Natural killer cell treated with Interleukin-12 subunit alpha and Interleukin-12 subunit beta and Interleukin-15 and Interleukin-18, amount 100 ng/mL, for 72 hours (primary cell): ENCODE measurements at regions not wholly inside any gene's neighbourhood (a gene's known extent, or its start where the extent isn't known, plus 50 kb on each side); places are given as distances from the start of the nearest gene placed in this dataset.

ENCODE experiments used
- ATAC-seq, 2 donors: fragments of 150-1000 bp; cut with Tn5 transposase in 1 of 2; sonication (Bioruptor Pico), chemical (Tn5 transposase) in 1 of 2; 2 replicates each; pipeline ENCODE4 v1.10.0; 2021
- DNase-seq: peaks from one replicate; pipeline ENCODE4 v3.0.0; 2022; ENCODE audit warnings: low spot score
- H3K27ac Mint-ChIP-seq, 2 donors: 1 replicate in 1 of 2; 2 replicates in 1 of 2; pipeline ENCODE4 v1.8.0; 2022; ENCODE audit warnings: mixed read lengths in 2 of 2, mild to moderate bottlenecking in 1 of 2, moderate library complexity in 1 of 2
- H3K27me3 Mint-ChIP-seq, 2 donors: 1 replicate in 1 of 2; 2 replicates in 1 of 2; pipeline ENCODE4 v1.8.0; 2022; ENCODE audit warnings: mixed read lengths in 2 of 2
- H3K36me3 Mint-ChIP-seq: one replicate; pipeline ENCODE4 v1.8.0; 2022; ENCODE audit warnings: mixed read lengths
- H3K4me1 Mint-ChIP-seq, 2 donors: 1 replicate in 1 of 2; 2 replicates in 1 of 2; pipeline ENCODE4 v1.8.0; 2022; ENCODE audit warnings: low read depth in 2 of 2, mixed read lengths in 2 of 2, mild to moderate bottlenecking in 1 of 2
- H3K4me3 Mint-ChIP-seq: one replicate; pipeline ENCODE4 v1.8.0; 2022; ENCODE audit warnings: mixed read lengths
- H3K9me3 Mint-ChIP-seq: 2 replicates; pipeline ENCODE4 v1.8.0; 2022; ENCODE audit warnings: mixed read lengths

DNA sequence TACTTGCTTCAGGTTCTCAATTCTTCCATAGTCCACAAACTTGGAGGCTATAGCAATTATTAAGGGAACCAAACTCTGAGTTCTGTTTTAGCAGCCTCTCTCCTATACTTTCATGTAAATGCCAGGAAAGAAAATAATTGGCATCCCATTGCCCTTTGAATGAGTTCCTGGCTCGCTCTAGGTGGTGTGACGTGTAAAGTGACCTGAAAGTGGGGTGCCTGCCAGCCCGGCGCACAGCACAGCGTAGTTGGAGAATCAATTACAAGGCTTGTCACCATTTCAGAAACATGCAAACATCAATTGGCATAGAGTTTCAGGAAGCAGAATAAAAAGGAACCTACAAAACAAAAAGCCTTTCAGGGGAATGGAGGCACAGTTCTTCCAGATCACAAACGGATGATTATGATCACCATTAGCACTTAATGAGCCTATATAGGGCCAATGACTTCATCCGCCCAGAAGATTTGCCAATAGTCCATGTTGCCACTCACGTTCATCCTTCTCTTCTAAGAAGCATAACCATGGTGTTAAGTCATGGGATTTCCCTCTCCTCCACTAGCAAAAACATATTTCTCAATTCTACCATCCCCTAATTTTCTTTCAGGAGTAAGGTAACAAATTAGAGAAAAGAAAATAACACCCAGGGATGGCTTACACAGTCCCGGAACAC, 354.6 kb upstream of the ADGRL2 start:
- Mint-ChIP-seq H3K9me3 (peaks cover 3% of the 10 kb centered on the region), H3K27ac (no peak overlapping the region), H3K4me3 (no peak overlapping the region), H3K27me3 (no peaks in the 10 kb centered on the region), H3K36me3 (no peaks in the 10 kb centered on the region), H3K4me1 (no peaks in the 10 kb centered on the region)
- ATAC-seq (no peak), DNase-seq (no peak)

DNA sequence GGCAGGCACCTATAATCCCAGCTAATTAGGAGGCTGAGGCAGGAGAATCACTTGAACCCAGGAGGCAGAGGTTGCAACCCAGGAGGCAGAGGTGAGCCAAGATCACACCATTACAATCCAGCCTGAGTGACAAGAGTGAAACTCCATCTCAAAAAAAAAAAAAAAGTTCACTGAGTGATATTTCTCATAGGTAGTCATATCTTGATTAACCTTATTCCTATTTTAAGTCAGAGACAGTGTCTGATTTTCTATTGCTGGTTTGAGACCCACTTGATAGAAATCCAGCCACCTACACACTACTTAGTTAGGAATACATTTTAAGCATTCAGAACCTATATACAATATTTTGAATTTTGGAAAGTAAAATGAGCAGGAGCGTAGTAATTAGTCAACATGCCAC, 357.4 kb upstream of the ADGRL2 start:
- Mint-ChIP-seq H3K9me3 (peaks cover 9% of the 10 kb centered on the region), H3K27me3 (no peaks in the 10 kb centered on the region), H3K4me1 (no peaks in the 10 kb centered on the region), H3K36me3 (no peaks in the 10 kb centered on the region), H3K4me3 (no peak overlapping the region), H3K27ac (no peak overlapping the region)
- ATAC-seq = no peak
- no peak for DNase-seq

DNA sequence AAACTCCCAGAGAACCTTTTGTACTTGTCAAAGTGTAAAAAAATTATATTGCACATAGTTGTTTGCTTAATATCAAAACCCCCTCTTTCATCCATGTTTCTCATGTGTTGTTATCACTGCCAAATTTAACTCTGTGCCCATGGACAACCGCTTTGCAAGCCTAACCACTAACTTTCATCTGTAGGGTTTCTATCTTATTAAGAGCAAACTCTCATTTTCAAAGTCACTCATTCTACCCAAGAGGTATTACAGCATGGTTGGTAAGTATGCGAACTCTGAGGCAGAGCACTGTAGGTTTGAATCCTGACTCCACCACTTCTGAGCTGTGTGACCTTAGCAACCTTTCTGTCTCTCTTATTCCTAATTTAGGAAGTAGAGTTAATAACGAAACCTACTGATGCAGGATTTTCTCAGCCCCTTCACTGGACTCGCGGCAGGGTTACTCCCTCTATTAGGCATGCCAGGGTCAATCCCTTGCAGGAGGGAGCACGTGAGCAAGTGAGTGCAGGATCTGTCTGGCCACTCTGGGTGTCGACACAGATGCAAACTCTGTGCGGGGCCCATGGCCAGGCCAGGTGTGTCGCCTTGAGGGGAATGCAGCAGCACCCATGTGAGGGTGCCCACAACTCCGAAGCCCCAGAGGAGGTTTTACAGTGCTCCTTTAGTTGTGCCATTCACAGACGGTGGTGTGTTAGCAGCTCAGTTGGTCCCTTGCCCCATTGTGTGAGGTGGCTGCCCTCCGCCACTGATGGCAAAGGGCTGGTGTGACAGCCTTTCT, 361.5 kb upstream of the ADGRL2 start:
- H3K4me1 Mint-ChIP-seq = no peaks in the 10 kb centered on the region
- H3K9me3 Mint-ChIP-seq = peaks cover 5% of the 10 kb centered on the region
- ATAC-seq (no peak), DNase-seq (no peak)
- H3K27me3 Mint-ChIP-seq = no peaks in the 10 kb centered on the region
- H3K27ac Mint-ChIP-seq = no peak overlapping the region
- H3K4me3 Mint-ChIP-seq = no peak overlapping the region
- H3K36me3 Mint-ChIP-seq = no peaks in the 10 kb centered on the region

DNA sequence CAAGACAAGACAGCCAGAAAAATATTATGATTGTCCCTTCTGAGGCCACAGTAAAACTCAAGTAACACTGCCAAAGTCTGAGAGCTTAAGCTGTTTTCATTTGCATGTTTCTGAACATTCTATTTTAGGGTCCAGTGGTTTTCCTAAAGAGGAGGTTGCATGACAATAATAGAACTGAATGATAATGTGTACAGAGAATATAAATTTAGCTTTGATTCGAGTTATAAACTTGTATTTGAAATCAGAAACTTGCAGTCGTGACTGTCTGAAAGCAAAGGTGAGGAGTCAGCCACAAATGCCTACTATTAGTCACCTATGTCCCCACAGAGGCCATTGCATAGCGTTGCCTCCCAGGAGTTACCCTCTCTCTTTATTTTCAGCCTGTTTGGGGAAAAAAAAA, 363.1 kb upstream of the ADGRL2 start:
- DNase-seq (no peak), ATAC-seq (no peak)
- Mint-ChIP-seq H3K36me3 (no peaks in the 10 kb centered on the region), H3K27ac (no peak overlapping the region), H3K9me3 (peaks cover 5% of the 10 kb centered on the region), H3K27me3 (no peaks in the 10 kb centered on the region), H3K4me3 (no peak overlapping the region), H3K4me1 (no peaks in the 10 kb centered on the region)

DNA sequence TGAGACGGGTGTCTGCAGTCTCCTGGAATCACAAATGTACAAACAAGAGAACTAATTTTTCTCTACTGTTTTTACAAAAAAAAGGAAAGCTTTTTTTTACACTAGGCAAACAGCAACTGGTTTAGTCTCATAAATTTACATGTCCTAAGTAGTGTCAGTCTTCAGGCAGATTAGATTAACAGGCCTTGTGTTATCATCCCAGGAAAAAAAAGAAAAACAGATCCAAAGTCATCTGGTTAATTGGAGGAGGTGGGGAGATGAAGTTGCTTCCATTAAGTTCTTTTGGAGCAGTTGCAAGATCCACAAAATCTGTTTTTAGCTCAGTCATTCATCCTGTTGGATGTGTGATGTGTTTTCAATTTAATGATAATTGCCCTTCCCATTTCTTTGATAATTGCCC, 363.5 kb upstream of the ADGRL2 start:
- no peak for ATAC-seq
- no peaks in the 10 kb centered on the region for H3K27me3 Mint-ChIP-seq
- H3K36me3 Mint-ChIP-seq = no peaks in the 10 kb centered on the region
- no peak for DNase-seq
- no peaks in the 10 kb centered on the region for H3K4me1 Mint-ChIP-seq
- H3K27ac Mint-ChIP-seq = no peak overlapping the region
- H3K4me3 Mint-ChIP-seq = no peak overlapping the region
- H3K9me3 Mint-ChIP-seq = peaks cover 5% of the 10 kb centered on the region

DNA sequence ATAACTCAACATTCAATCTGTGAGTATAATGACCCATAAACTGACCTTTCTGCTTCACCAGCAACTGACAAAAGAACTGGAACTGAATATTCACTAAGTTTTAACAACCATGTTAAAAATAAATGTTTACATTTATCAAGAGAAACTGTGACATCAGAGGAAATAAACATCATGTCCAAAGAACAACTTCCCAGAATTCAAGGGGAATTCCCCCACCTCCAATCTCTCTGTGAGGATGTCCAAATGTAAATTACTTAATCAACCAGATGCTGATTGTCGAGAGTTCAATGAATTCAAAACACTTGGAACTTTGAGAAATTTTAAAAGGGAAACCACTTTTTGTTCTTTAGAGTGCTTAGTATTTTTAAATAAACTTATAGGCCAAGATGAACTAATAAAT, 365.6 kb upstream of the ADGRL2 start:
- Mint-ChIP-seq H3K27ac (no peak overlapping the region), H3K9me3 (peaks cover under 1% of the 10 kb centered on the region), H3K36me3 (no peaks in the 10 kb centered on the region), H3K4me3 (no peak overlapping the region), H3K27me3 (no peaks in the 10 kb centered on the region), H3K4me1 (no peaks in the 10 kb centered on the region)
- no peak for DNase-seq
- no peak for ATAC-seq

DNA sequence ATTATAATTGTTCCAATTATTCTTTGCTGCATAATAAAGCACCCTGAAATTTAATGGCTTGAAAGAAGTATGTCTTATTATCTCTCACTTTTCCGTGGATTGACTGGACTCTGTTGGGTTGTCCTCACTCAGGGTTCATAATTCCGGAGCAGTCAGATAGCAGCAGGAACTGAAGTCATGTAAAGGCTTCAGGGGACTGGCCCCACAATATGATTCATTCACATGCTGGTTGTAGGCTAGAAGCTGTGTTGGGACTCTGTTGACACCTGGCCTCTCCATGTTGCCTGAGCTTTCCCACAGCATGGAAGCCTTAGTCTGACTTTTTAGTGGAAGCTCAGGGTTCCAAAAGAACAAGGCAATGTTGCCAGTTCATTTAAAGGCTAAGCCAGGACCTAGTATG, 367.1 kb upstream of the ADGRL2 start:
- Mint-ChIP-seq H3K4me3 (no peak overlapping the region), H3K4me1 (no peaks in the 10 kb centered on the region), H3K36me3 (no peaks in the 10 kb centered on the region), H3K27ac (no peak overlapping the region), H3K27me3 (no peaks in the 10 kb centered on the region), H3K9me3 (peaks cover 3% of the 10 kb centered on the region)
- ATAC-seq (no peak), DNase-seq (no peak)

DNA sequence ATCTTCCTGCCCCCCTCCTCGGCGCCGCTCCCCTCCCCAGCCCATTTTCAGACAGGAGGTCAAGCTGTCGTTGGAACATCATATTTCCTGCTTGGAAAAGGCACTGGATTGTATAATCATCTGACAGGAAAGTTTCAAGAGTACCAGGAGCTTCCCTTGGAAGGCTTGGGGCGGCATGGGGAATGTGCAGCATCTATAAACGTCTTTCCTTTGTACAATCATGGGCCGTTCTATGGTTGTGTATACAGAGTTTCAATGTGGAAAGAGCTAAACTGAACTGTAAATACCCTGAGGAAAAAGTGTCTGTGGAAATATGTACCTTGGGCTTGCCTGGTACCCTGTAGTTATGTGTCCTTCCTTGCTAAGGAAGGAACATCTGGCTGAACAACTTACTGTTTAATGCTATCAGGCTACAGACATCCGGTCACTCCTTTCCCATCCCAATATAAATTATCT, 368.1 kb upstream of the ADGRL2 start:
- Mint-ChIP-seq H3K36me3 (no peaks in the 10 kb centered on the region), H3K4me3 (no peak overlapping the region), H3K9me3 (peaks cover 3% of the 10 kb centered on the region), H3K27ac (no peak overlapping the region), H3K4me1 (no peaks in the 10 kb centered on the region), H3K27me3 (no peaks in the 10 kb centered on the region)
- DNase-seq (no peak), ATAC-seq (no peak)

DNA sequence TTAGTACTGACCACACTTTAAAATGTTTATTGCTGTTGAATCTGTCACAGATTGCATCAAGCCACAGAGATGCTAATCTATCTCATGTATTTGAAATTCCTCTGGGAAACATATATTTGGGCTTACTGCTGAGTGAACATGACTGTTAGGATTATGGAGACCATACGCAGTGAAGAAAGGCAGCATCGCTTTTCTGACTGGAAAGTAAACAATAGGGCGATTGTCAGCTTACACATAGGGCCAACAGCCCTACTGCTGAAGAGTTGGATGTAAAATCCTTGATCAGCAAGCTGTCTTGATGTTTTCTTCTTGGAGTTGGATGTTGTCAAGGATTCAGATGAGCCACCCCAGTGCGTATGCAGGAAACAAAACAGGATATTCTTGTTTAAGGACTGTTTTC, 368.7 kb upstream of the ADGRL2 start:
- Mint-ChIP-seq H3K27me3 (no peaks in the 10 kb centered on the region), H3K27ac (no peak overlapping the region), H3K4me1 (no peaks in the 10 kb centered on the region), H3K9me3 (peaks cover 4% of the 10 kb centered on the region), H3K4me3 (no peak overlapping the region), H3K36me3 (no peaks in the 10 kb centered on the region)
- ATAC-seq (no peak), DNase-seq (no peak)

DNA sequence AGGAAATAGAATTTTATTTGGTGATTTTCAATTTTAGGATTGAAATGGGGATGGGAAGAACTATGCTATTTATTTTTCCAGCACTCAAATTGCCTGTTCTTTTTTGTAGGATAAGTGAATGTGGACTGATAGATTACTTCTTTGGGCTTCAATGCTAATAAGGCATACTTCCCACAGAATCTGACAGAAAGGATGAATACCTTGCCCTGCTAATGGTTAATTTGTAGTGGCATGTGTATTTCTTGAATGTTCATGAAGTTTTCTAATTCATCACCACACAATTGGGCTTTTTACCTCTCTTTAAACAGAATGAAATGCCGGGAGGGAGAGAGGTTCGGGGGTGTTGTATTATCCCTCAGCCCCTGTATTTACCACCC, 369.1 kb upstream of the ADGRL2 start:
- ATAC-seq (no peak), DNase-seq (no peak)
- H3K4me1 Mint-ChIP-seq = no peaks in the 10 kb centered on the region
- no peaks in the 10 kb centered on the region for H3K27me3 Mint-ChIP-seq
- H3K4me3 Mint-ChIP-seq = no peak overlapping the region
- H3K36me3 Mint-ChIP-seq = no peaks in the 10 kb centered on the region
- no peak overlapping the region for H3K27ac Mint-ChIP-seq
- peaks cover 8% of the 10 kb centered on the region for H3K9me3 Mint-ChIP-seq

DNA sequence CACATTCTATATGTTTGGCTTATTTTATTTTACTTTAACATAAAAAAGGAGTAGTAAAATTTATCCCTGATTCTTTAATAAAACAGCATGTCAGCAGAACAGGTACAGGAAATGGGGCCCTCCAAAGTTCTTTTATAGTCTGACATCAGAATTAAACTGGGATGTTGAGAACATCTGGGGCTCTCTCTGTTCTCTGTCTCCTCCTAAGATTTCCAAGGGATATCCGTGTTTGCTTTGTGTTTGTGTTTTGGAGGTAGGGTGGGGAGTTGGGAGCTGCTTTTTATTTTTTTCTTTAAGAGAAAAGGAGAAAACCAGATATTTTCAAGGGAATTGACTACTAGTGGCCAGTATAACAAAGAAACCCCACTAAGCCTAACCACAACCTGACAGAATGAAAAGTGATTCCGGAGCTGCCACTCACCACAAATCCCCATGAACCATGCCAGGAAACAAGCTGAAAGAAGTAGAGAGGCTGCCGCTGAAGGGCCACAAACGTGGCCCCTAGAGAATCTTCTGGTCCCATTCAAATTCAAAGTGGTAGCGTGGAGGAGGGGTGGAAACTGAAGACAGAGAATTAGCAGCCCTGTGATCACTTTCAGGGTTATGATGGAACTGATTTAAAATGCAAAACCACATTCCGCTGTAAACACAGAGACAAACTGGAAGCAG, 369.6 kb upstream of the ADGRL2 start:
- Mint-ChIP-seq H3K36me3 (no peaks in the 10 kb centered on the region), H3K4me3 (no peak overlapping the region), H3K9me3 (peaks cover 12% of the 10 kb centered on the region), H3K27ac (no peak overlapping the region), H3K4me1 (no peaks in the 10 kb centered on the region), H3K27me3 (no peaks in the 10 kb centered on the region)
- no peak for DNase-seq
- no peak for ATAC-seq

DNA sequence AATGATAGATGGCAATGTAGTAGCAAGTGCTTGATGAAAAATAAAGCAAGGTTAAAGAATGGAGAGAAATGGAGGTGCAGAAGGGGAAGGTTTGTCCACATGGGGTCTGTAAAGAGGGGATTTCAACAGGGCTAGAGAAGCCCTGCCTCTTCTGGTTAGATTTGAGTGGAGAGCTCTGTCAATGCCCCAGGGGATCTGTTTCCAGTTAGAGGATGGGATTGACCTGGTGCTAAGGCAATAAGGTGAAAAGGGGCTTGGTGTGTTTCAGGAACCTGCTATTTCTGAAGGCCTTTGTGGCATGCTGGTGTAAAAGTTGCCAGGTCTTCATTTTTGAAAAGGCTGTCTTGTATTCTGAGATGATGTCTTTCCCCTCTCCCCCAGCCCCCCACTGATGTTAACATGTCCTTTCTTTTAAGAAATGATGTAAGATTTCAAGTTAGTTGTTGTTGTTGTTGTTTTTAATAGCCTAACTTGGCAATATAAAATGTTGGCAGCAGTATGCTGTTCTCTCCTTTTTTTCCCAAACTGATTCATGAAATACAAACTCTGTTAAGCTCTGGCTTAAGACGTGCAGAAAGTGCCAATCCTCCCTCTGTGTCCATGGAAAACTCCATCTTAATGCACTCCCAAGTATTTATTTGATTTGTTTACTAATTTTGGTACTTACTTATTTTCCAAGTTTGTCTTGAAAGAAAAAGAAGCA, 370.3 kb upstream of the ADGRL2 start:
- H3K4me3 Mint-ChIP-seq = no peak overlapping the region
- no peak overlapping the region for H3K27ac Mint-ChIP-seq
- no peak for ATAC-seq

DNA sequence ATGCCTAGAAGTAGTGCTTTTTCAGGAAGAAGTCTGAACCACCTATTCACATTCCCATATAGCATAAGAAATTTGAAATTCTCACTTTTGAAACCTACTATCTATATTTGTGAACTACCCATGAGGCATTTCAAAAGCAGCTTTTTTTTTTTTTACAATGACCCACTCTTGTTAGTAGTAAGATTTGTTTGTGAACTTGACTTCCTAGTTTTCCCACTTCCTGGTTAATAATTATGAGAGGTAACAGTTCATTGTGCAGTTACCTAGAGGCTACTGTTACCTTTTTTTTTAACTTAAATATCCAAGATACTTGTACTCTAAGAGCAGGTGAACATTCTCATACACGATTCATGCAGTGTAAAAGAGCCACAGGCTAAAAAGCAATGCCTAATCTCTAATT, 371.7 kb upstream of the ADGRL2 start:
- Mint-ChIP-seq H3K4me1 (no peaks in the 10 kb centered on the region), H3K9me3 (peaks cover 17% of the 10 kb centered on the region), H3K27me3 (no peaks in the 10 kb centered on the region), H3K4me3 (no peak overlapping the region), H3K36me3 (no peaks in the 10 kb centered on the region), H3K27ac (no peak overlapping the region)
- DNase-seq (no peak), ATAC-seq (no peak)

More for the DNA sequence above, 370.3 kb upstream of the ADGRL2 start:
- Mint-ChIP-seq H3K9me3 (peaks cover 16% of the 10 kb centered on the region), H3K27me3 (no peaks in the 10 kb centered on the region), H3K36me3 (no peaks in the 10 kb centered on the region), H3K4me1 (no peaks in the 10 kb centered on the region)
- DNase-seq = no peak

DNA sequence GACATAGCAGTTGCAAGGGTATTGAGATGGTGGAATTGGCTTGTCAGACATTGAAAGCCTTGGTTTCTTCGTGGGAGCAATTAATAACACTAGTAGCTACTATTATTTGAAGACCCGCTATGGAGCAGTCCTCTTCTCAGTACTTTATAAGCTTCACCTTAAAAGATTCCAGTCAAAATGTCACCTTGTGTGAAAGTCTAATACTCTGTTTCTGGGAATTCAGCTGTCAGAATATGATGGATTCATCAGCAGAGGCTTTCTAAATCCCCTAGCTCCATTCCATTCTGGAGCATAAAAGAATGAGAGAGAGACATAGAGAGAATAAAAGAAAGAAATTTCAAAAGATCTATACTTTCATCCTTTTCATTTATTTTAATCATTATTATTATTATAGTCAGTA, 375.9 kb upstream of the ADGRL2 start:
- no peak for ATAC-seq
- Mint-ChIP-seq H3K4me1 (no peaks in the 10 kb centered on the region), H3K27me3 (no peaks in the 10 kb centered on the region), H3K9me3 (peaks cover 14% of the 10 kb centered on the region), H3K27ac (no peak overlapping the region), H3K4me3 (no peak overlapping the region), H3K36me3 (no peaks in the 10 kb centered on the region)
- no peak for DNase-seq
